Right lobe of liver (tissue), 6 donors: ENCODE measurements at regions not wholly inside any gene's neighbourhood (a gene's known extent, or its start where the extent isn't known, plus 50 kb on each side); places are given as distances from the start of the nearest gene placed in this dataset.

ENCODE experiments used
- ATAC-seq, 4 donors: fragments of 200-7000 bp; cut with Tn5 transposase; one replicate each; pipeline ENCODE4 v1.9.1; 2020; ENCODE audit warnings: mild to moderate bottlenecking in 4 of 4, moderate library complexity in 4 of 4
- DNase-seq, 3 donors: peaks; one replicate each; pipeline ENCODE4 v3.0.0-alpha.2; 2020
- H3K27ac ChIP-seq, 3 donors: fragments of 200-600 bp; one replicate each; pipeline ENCODE4 v1.8.0; 2022
- H3K27me3 ChIP-seq, 2 donors: fragments of 200-600 bp; one replicate each; pipeline ENCODE4 v1.8.0; 2022
- H3K36me3 ChIP-seq, 4 donors: fragments of 200-600 bp; sonication (generic) in 1 of 4; one replicate each; pipeline versions ENCODE4 v1.5.1 to v1.8.0; 2017 to 2022; ENCODE audit warnings: control low read depth in 1 of 4
- H3K4me1 ChIP-seq, 4 donors: fragments of 200-600 bp; sonication (generic) in 1 of 4; one replicate each; pipeline versions ENCODE4 v1.5.1 to v1.8.0; 2017 to 2022; ENCODE audit warnings: control low read depth in 1 of 4
- H3K4me3 ChIP-seq, 3 donors: fragments of 200-600 bp; one replicate each; pipeline ENCODE4 v1.8.0; 2022
- H3K9me3 ChIP-seq, 4 donors: fragments of 200-600 bp; sonication (generic) in 1 of 4; one replicate each; pipeline versions ENCODE4 v1.5.1 to v1.8.0; 2017 to 2022; ENCODE audit warnings: control low read depth in 1 of 4
- CTCF ChIP-seq, 4 donors: fragments of 200-600 bp in 3 of 4; fragments of 450-650 bp in 1 of 4; IDR thresholded peaks; one replicate each; pipeline versions ENCODE4 v1.5.1 to v1.8.0; 2016 to 2022; ENCODE audit warnings: antibody characterized with exemption in 4 of 4, mild to moderate bottlenecking in 2 of 4
- POLR2A ChIP-seq: fragments of 450-650 bp; IDR thresholded peaks from one replicate; pipeline ENCODE4 v1.6.1; 2017; ENCODE audit warnings: antibody characterized with exemption, mild to moderate bottlenecking
- WGBS: methylation state at CpG from one replicate; pipeline ENCODE4 v1.1.6; 2018; ENCODE audit warnings: low coverage, low lambda C conversion rate; ENCODE audit not compliant: insufficient coverage; ENCODE audit errors: missing lambda C conversion rate; 5-methylcytosine and 5-hydroxymethylcytosine counted together
- intact Hi-C, 2 donors: fragments of 100-400 bp; cut with DNase I; formaldehyde crosslinking; loops; one replicate each; pipeline versions ENCODE4 v1.11.2 to v1.14.1; 2022
- donor health status: DM: no; HTN: yes; CAD: no.
- donor health status: DM: no; HTN: no; CAD: no.
- donor health status: DM: no; HTN: no; CAD: no.
- donor health status: DM: no; HTN: yes; CAD: no.
- donor health status: DM: no; HTN: yes; CAD: no.

GRCh38 chr3:21979706-21980105 lies 228.7 kb upstream of the ZNF385D start:
- Histone ChIP-seq H3K36me3 (no peaks in the 10 kb centered on the region), H3K4me3 (no peak overlapping the region), H3K27me3 (no peaks in the 10 kb centered on the region), H3K9me3 (no peaks in the 10 kb centered on the region), H3K4me1 (no peaks in the 10 kb centered on the region), H3K27ac (no peak overlapping the region)
- TF ChIP-seq POLR2A (no peak), CTCF (IDR thresholded peaks at IDR 0.05) (no peak)
- ATAC-seq (no peak), DNase-seq (no peak)
- 69% methylated on average over 1 of the region's 1 CpG for WGBS
- intact Hi-C loops = no loop called here

- no peaks in the 10 kb centered on the region for H3K4me1 ChIP-seq
- H3K27me3 ChIP-seq = no peaks in the 10 kb centered on the region
- no peak overlapping the region for H3K27ac ChIP-seq
- WGBS = 54% methylated on average over 5 of the region's 5 CpGs
- no peak for TF ChIP-seq CTCF (IDR thresholded peaks at IDR 0.05)
- no peak for TF ChIP-seq POLR2A
- no peaks in the 10 kb centered on the region for H3K36me3 ChIP-seq
- H3K9me3 ChIP-seq = no peaks in the 10 kb centered on the region
- H3K4me3 ChIP-seq = no peak overlapping the region
- DNase-seq = no peak
- intact Hi-C loops = no loop called here
- no peak for ATAC-seq
Measured at GRCh38 chr3:21989341-21990042, 238.5 kb upstream of the ZNF385D start.

GRCh38 chr3:21991061-21991460 lies 240.1 kb upstream of the ZNF385D start:
- no peak for ATAC-seq
- Histone ChIP-seq H3K4me3 (no peak overlapping the region), H3K27ac (no peak overlapping the region), H3K36me3 (no peaks in the 10 kb centered on the region), H3K4me1 (no peaks in the 10 kb centered on the region), H3K9me3 (no peaks in the 10 kb centered on the region), H3K27me3 (no peaks in the 10 kb centered on the region)
- DNase-seq = no peak
- 47% methylated on average over 3 of the region's 3 CpGs for WGBS
- TF ChIP-seq CTCF (IDR thresholded peaks at IDR 0.05) (no peak), POLR2A (no peak)
- intact Hi-C loops = no loop called here

GRCh38 chr3:21995079-21995607 lies 244.1 kb upstream of the ZNF385D start:
- no peak for TF ChIP-seq POLR2A
- TF ChIP-seq CTCF (IDR thresholded peaks at IDR 0.05) = no peak
- ATAC-seq = peak in 1 of 4 donors; percentile 18
- intact Hi-C loops = no loop called here
- no peaks in the 10 kb centered on the region for H3K36me3 ChIP-seq
- no peak overlapping the region for H3K27ac ChIP-seq
- H3K9me3 ChIP-seq = peaks cover 0 to 3% (median 0%) of the 10 kb centered on the region in 4 donors
- no peaks in the 10 kb centered on the region for H3K4me1 ChIP-seq
- no peaks in the 10 kb centered on the region for H3K27me3 ChIP-seq
- no peak overlapping the region for H3K4me3 ChIP-seq
- no CpG with 5 or more reads among the region's 2 CpGs for WGBS
- no peak for DNase-seq
